Esophagus muscularis mucosa (tissue), 4 donors: ENCODE measurements at regions not wholly inside any gene's neighbourhood (a gene's known extent, or its start where the extent isn't known, plus 50 kb on each side); places are given as distances from the start of the nearest gene placed in this dataset.

ENCODE experiments used
- DNase-seq: peaks from one replicate; pipeline ENCODE4 v3.0.0-alpha.2; 2017; ENCODE audit errors: extremely low spot score
- H3K27ac ChIP-seq, 4 donors: fragments of 200-600 bp; sonication (generic); replicated peaks in 1 of 4; 1 replicate in 3 of 4; 2 replicates in 1 of 4; pipeline ENCODE4 v1.5.1; 2016 to 2019; ENCODE audit warnings: mild to moderate bottlenecking in 1 of 4
- H3K27me3 ChIP-seq, 4 donors: fragments of 200-600 bp; sonication (generic); one replicate each; pipeline versions ENCODE4 v1.5.1 to v1.6.0; 2016 to 2019
- H3K36me3 ChIP-seq, 4 donors: fragments of 200-600 bp; sonication (generic); one replicate each; pipeline ENCODE4 v1.5.1; 2016 to 2019
- H3K4me1 ChIP-seq, 4 donors: fragments of 200-600 bp; sonication (generic); one replicate each; pipeline ENCODE4 v1.5.1; 2016 to 2019
- H3K4me3 ChIP-seq, 4 donors: fragments of 200-600 bp; sonication (generic); 1 replicate in 2 of 4; 2 replicates in 2 of 4; pipeline ENCODE4 v1.5.1; 2016 to 2019; ENCODE audit warnings: mild to moderate bottlenecking in 4 of 4, moderate library complexity in 1 of 4
- H3K9me3 ChIP-seq, 4 donors: fragments of 200-600 bp; sonication (generic); 1 replicate in 3 of 4; 2 replicates in 1 of 4; pipeline ENCODE4 v1.5.1; 2016 to 2019
- EP300 ChIP-seq: sonication (generic); formaldehyde crosslinking; IDR thresholded peaks from one replicate; pipeline ENCODE4 v1.6.1; 2017; ENCODE audit warnings: antibody characterized with exemption
- POLR2A ChIP-seq: fragments of 450-650 bp; IDR thresholded peaks from one replicate; pipeline ENCODE4 v1.6.1; 2017; ENCODE audit warnings: antibody characterized with exemption, moderate library complexity, mild to moderate bottlenecking, low read depth
- POLR2AphosphoS5 ChIP-seq, 2 donors: sonication (generic); formaldehyde crosslinking; IDR thresholded peaks; one replicate each; pipeline ENCODE4 v1.6.1; 2017; ENCODE audit warnings: antibody characterized with exemption in 2 of 2
- WGBS: methylation state at CpG from one replicate; pipeline ENCODE4 v1.1.5; 2018; 5-methylcytosine and 5-hydroxymethylcytosine counted together
- intact Hi-C: fragments of 100-400 bp; cut with DNase I; formaldehyde crosslinking; loops from one replicate; pipeline ENCODE4 v1.15.1; 2023
- TF ChIP-seq, protein P1 (sequence below), 3 experiments: fragments of 200-600 bp in 2 of 3; fragments of 450-650 bp in 1 of 3; sonication (generic) in 2 of 3; IDR thresholded peaks; one replicate each; pipeline ENCODE4 v1.5.1; 2017 to 2019; ENCODE audit warnings: antibody characterized with exemption in 3 of 3, mild to moderate bottlenecking in 2 of 3, moderate library complexity in 1 of 3

DNA sequence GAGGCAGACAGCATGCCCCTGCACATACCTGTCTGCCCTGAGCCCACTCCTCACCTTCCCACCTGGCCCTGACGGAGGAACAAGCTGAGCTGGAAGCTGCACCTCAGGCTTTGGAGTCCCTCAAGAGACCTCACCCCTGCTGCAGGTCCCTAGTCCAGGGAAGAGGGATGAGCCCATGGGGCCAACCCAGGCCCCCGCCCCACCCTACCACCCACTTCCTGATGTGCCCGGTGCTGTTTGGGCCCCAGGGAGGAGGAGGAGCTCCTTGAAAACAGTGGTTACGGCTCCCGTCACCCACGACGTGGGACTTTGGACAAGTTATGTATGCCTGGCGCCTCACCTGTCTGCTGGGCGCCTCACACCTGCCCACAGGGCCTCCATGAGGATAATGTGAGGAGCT, 250.2 kb downstream of the NPHP4 start:
- H3K4me3 ChIP-seq = no peak overlapping the region
- 84% methylated on average over 5 of the region's 9 CpGs for WGBS
- no peak overlapping the region for H3K27ac ChIP-seq
- TF ChIP-seq EP300 (no peak), POLR2AphosphoS5 (IDR thresholded peaks at IDR 0.05) (no peak), POLR2A (no peak)
- TF ChIP-seq, protein P1, sequence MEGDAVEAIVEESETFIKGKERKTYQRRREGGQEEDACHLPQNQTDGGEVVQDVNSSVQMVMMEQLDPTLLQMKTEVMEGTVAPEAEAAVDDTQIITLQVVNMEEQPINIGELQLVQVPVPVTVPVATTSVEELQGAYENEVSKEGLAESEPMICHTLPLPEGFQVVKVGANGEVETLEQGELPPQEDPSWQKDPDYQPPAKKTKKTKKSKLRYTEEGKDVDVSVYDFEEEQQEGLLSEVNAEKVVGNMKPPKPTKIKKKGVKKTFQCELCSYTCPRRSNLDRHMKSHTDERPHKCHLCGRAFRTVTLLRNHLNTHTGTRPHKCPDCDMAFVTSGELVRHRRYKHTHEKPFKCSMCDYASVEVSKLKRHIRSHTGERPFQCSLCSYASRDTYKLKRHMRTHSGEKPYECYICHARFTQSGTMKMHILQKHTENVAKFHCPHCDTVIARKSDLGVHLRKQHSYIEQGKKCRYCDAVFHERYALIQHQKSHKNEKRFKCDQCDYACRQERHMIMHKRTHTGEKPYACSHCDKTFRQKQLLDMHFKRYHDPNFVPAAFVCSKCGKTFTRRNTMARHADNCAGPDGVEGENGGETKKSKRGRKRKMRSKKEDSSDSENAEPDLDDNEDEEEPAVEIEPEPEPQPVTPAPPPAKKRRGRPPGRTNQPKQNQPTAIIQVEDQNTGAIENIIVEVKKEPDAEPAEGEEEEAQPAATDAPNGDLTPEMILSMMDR (IDR thresholded peaks at IDR 0.05) = no peak
- no peak for DNase-seq
- H3K9me3 ChIP-seq = no peaks in the 10 kb centered on the region
- peaks cover 0 to 61% (median 4%) of the 10 kb centered on the region in 4 donors for H3K27me3 ChIP-seq
- H3K36me3 ChIP-seq = no peaks in the 10 kb centered on the region
- intact Hi-C loops = no loop called here
- peaks cover 0 to 16% (median 3%) of the 10 kb centered on the region in 4 donors for H3K4me1 ChIP-seq

DNA sequence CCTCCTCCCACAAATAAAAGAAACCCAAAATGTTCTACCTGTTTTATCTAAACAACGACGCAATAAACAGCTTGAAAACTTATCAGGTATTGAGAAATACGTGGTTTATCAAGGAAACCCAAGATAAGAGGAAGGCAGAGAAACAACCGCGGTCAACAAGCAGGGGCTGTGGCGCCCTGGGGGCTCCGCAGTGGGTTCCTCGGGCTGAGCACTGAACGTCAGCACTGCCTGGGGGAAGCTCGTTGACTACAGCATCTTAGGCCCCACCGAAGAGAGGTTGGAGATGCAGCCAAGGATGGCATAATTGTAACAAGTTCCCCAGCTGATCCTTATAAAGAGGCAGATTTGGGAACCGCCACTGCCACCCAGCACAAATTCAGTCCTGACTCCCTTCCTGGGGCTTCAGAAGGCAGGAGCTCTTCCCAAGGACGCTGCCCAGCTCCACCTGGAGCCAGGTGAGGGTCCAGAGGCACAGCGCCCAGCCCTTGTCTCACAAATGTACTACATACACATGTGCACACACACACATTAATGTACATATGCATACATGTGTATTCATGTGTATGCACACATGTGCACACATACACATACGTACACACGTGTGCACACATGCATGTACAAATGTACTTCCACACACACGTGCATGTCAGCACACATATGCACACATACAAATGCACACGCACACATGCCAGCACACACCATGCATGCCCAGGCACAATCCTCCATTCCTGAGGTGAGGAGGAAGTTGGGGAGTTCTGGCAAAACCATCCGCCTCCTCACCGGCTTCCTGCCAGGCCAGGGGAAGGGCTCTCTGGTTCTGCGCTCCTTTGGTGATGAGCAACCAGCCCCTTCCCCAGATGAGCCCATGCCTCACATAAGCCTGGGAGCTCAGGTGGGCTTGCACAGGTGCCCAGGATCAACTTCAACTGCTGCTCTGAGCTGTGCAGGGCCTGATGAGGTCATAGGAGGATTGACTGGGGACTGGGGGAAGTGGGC, 251.1 kb downstream of the NPHP4 start:
- Histone ChIP-seq H3K36me3 (no peaks in the 10 kb centered on the region), H3K27me3 (peaks cover 0 to 54% (median 4%) of the 10 kb centered on the region in 4 donors), H3K4me1 (peaks cover 0 to 16% (median 3%) of the 10 kb centered on the region in 4 donors), H3K27ac (no peak overlapping the region), H3K4me3 (no peak overlapping the region), H3K9me3 (no peaks in the 10 kb centered on the region)
- DNase-seq = no peak
- intact Hi-C loops = no loop called here
- no peak for TF ChIP-seq EP300
- no peak for TF ChIP-seq POLR2AphosphoS5 (IDR thresholded peaks at IDR 0.05)
- TF ChIP-seq, protein P1 (IDR thresholded peaks at IDR 0.05) = no peak
- TF ChIP-seq POLR2A = no peak
- WGBS = 74% methylated on average over 16 of the region's 21 CpGs

DNA sequence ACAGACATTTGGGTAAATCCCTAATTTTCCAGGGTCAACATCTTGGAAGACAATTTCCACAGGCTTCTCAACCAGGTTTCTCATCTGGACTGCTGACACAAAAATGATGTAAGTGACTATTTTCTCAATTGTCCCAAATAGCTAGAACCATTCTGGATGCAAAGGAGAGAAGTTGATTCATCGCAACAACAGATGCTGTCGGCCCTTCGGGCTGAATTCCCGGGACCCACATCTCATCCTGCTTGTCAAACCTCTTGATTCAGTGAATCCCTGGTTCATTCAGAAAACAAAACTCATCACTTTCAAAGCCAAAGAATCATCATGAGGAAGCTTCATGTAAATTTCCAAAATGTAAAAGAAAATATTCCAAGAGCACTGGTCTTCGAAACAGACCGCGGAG, 251.8 kb downstream of the NPHP4 start:
- peaks cover 0 to 54% (median 4%) of the 10 kb centered on the region in 4 donors for H3K27me3 ChIP-seq
- H3K9me3 ChIP-seq = no peaks in the 10 kb centered on the region
- H3K36me3 ChIP-seq = no peaks in the 10 kb centered on the region
- 88% methylated on average over 7 of the region's 7 CpGs for WGBS
- no peak overlapping the region for H3K27ac ChIP-seq
- DNase-seq = no peak
- H3K4me1 ChIP-seq = peaks cover 0 to 8% (median under 1%) of the 10 kb centered on the region in 4 donors
- intact Hi-C loops = no loop called here
- H3K4me3 ChIP-seq = no peak overlapping the region
- TF ChIP-seq EP300 = no peak
- TF ChIP-seq, protein P1 (IDR thresholded peaks at IDR 0.05) = no peak
- TF ChIP-seq POLR2AphosphoS5 (IDR thresholded peaks at IDR 0.05) = no peak
- no peak for TF ChIP-seq POLR2A

DNA sequence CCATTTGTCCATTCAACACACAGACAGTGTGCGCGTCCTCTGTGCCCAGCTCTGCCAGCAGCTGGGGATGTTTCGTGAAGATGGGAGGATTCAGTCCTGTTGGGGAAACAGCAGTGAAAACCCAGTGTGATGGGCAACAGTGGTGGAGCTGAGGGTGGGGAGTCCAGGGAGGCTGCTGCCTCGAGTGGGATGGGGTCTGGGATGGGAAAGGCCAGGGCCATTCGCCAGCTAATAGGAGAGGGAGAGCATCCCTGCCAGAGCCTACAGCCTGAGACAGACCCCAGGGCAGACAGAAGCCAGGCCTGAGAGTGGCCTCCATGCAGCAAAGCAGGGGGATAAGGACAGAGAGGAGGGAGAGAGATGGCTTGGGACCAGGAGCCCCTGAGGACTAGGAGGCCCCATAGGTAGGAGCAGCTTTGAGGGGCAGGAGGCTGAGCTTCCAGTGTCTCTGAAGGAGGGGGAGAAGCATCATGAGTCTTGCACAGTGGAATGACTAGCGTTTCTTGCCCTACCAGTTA, 252.6 kb downstream of the NPHP4 start:
- Histone ChIP-seq H3K4me1 (peaks cover 0 to under 1% (median 0%) of the 10 kb centered on the region in 4 donors), H3K4me3 (no peak overlapping the region), H3K36me3 (no peaks in the 10 kb centered on the region), H3K27me3 (peaks cover 0 to 54% (median 0%) of the 10 kb centered on the region in 4 donors), H3K27ac (no peak overlapping the region), H3K9me3 (no peaks in the 10 kb centered on the region)
- TF ChIP-seq, protein P1 (IDR thresholded peaks at IDR 0.05) = no peak
- TF ChIP-seq POLR2AphosphoS5 (IDR thresholded peaks at IDR 0.05) (no peak), POLR2A (no peak), EP300 (no peak)
- intact Hi-C loops = no loop called here
- 74% methylated on average over 6 of the region's 6 CpGs for WGBS
- no peak for DNase-seq
